Hematopoietic multipotent progenitor cell treated with erythropoietin and hydrocortisone succinate and interleukin-3 and kit ligand, for 4 days (in vitro differentiated cells): ENCODE measurements at regions not wholly inside any gene's neighbourhood (a gene's known extent, or its start where the extent isn't known, plus 50 kb on each side); places are given as distances from the start of the nearest gene placed in this dataset.
"Not testable (repeated sequence)": the region's sequence is repeated elsewhere in the genome, so short reads cannot be mapped to it uniquely, and the experiment has no call there.

Source experiments
- DNase-seq: peaks from one replicate; pipeline ENCODE4 v3.0.0-alpha.2; 2015

DNA sequence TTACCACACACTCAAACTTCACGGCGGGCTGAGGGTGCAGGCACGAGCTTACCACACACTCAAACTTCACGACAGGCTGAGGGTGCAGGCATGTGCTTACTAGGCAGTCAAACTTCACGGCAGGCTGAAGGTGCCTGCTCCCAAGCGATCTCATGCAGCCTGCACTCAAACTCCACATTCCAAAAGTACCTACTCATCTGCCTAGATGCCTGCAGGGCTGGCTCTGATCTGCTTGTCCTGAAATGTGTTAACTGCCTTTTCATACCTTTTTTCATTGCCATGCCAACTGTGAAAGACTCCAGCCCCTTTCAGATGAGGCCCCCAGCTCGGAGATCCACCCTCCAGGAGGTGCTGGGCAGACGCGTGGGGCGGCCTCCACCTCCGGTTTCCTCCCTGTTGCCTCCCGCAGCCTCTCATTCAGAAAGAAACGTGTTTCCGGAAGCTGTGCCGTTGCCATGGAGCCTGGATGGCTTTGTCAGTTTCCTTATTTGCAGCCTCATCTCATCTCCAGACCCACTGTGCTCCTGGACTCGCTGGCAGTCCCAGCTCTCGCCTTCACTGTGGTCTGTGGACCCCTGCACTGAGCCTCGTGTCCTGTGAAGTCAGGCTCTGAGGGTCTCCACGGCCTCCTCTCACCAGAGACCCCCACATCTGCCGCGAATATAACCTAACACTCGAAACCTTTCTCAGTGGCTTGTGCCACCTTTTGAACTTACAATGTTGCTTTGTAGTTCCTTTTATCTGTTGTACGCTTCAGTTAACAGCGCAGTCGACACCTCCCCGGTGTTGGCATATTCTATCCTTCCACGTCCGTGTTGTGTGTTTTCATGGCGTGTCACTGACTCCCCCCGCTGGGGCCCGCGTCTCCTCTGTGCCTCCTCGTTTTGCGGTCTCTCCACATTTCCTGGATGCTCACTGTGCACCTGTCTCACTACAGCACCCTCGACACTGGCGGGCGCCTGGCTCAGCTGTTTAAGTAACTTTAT is 106.1 kb upstream of the ALKAL2 start:
- DNase-seq = peak; percentile 54

DNA sequence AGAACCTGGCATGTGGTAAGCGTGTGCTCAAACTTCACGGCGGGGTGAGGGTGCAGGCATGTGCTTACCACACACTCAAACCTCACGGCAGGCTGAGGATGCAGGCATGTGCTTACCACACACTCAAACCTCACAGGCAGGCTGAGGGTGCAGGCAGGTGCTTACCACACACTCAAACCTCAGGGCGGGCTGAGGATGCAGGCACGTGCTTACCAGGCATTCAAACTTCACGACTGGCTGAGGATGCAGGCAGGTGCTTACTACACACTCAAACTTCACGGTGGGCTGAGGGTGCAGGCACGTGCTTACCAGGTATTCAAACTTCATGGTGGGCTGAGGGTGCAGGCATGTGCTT is 105.0 kb upstream of the ALKAL2 start:
- no peak for DNase-seq

- DNase-seq = no peak
Measured at GRCh38 chr2:392181-392925, 104.5 kb upstream of the ALKAL2 start.

DNA sequence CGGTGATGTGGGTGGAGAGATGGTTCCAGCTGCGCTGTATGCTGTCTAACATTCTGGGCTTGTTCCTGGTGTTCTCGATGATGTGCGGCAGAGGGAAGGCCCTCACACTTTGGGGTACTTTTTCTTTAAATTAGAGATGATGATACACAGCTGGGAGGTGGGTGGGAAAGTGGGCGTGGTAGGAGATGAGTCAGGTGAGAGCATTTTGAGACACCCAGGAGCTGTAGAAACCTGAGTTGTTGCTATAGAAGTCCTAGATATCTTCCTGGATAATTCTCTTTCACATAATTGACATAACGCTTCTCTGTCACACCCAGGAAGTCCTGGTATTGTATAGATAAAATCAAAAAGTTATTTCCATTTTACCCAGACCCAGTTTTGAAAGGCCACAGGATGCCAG is 103.8 kb upstream of the ALKAL2 start:
- DNase-seq = no peak

DNA sequence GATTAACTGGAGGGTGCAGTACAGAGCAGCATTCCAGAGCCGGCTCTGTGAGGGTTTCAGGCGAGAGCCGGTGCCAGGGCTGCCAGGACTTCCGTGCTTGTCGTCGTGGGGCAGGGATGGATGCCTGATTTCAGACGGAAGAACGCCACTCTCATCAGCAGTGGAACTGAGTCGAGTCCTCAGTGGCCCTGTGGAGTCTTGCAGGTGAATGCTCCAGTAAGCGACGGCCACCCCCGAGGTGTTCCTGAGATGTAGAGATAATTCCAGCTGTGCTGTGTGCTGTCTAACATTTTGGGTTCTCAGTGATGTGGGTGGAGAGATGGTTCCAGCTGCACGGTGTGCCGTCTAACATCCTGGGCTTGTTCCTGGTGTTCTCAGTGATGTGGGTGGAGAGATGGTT is 103.1 kb upstream of the ALKAL2 start:
- DNase-seq = no peak

DNA sequence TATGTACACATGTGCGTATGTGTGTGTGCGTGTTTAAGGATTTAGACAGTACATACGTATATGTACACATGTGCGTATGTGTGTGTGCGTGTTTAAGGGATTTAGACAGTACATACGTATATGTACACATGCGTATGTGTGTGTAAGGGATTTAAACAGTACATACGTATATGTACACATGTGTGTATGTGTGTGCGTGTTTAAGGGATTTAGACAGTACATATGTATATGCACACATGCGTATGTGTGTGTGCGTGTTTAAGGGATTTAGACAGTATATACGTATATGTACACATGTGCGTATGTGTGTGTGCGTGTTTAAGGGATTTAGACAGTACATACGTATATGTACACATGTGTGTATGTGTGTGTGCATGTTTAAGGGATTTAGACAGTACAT is 102.1 kb upstream of the ALKAL2 start:
- DNase-seq = not testable (repeated sequence)

DNA sequence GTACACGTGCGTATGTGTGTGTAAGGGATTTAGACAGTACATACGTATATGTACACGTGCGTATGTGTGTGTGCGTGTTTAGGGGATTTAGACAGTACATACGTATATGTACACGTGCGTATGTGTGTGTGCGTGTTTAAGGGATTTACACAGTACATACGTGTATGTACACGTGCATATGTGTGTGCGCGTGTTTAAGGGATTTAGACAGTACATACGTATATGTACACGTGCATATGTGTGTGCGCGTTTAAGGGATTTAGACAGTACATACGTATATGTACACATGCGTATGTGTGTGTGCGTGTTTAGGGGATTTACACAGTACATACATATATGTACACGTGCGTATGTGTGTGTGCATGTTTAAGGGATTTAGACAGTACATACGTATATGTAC is 100.9 kb upstream of the ALKAL2 start:
- not testable (repeated sequence) for DNase-seq

DNA sequence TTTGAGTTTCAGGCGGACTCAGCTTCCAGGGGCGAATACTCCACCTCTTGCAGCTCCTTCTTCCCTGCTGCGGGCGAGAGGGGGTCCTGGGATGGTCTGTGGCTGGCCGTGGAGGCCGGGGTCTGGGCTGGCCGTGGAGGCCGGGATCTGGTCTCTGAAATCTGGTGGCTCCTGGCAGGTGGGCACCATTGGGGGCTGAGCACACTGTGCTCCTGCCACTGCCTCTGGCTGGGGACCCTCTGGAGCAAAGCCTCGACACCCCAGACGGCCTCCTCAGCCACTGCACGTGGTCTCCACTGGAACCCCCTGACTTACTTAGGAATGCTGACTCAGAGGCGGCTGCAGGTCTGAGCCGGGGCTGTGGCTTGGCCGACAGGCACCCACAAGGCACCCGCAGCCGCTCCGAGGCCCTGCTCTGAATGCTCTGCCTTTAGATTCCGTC is 100.1 kb upstream of the ALKAL2 start:
- DNase-seq = no peak

DNA sequence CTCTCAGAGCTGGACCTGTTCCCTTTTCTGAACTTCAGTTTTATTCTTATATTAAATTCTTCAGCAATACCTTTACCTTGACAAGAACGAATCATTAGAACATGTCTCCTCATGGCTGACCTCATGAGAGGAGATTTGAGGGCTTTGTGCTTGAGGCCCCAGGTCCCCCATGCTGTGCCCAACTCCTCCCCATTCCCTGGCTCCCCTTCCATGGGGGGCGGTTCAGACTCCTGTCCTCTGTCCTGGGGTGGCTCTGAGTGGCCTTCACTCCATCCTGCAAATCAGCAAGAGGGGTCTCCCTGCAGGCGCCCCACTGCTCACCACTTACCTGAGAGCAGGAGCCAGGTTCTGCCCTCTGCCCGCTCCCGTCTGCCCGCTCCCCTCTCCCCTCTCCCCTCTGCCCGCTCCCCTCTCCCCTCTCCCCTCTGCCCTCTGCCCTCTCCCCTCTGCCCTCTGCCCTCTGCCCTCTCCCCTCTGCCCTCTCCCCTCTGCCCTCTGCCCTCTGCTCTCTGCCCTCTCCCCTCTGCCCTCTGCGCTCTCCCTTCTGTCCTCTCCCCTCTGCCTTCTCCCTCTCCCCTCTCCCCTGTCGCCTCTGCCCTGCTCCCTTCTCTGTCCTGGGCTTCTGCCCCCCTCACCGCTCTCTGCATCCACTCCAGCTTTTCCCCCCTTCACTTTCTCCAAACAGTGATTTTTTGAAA is 98.7 kb upstream of the ALKAL2 start:
- no peak for DNase-seq

DNA sequence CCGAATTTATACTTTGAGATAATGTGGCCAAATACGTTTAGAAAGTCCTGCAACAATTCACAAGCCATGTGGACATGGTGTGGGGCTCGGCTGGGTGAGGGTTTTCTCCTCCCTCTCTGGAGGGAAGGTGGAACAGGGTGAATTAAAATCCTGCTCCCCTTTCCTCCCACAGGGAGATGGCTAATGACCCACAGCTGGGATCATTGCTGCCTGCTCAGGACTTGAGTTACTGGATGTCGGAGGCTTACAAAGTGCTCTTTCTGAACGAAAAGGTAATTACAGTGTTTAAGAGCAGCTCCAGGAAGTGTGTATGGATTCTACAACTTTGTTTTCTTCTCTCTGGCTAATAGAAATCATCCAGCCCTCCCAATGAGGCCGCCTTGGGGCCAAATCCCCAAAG is 97.9 kb upstream of the ALKAL2 start:
- no peak for DNase-seq

DNA sequence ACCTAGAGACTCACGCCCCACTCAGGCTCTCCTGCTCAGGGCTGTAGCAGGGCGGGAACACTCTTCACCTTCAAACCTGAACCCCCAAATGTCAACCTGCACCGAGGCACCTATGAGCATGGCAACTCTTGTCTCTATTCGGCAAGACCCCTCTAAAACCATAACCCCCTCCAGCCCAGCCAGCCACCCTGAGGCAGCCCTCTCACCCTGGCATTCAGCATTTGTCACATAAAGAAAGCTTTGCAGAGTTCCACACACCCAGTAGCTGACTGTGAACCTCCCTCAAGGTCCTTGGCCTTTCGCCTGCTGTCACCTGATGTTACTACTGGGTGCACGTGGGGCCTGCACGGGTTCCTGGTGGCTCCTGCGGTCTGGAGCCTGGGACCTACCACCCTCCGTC is 97.2 kb upstream of the ALKAL2 start:
- DNase-seq = no peak

- DNase-seq = no peak
Measured at GRCh38 chr2:383888-384287, 96.0 kb upstream of the ALKAL2 start.

DNA sequence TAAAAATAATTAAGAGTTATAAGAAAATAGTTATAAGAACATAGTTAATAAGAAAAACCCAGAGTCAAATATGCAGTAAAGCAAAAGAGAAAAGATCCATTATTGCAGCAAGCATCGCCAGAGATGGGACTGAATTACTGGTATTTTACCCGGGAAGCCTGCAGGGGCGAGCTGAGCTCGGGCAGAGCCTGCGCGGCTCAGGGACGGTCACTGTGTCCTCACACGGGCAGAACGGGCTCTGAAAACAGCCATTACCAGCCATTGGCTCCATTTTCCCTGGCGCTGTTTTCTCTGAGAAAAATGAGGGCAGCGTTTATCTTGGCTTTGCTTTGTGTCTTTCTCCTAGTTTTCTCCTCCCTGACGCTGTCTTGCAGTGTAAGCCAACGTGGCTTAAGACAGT is 95.3 kb upstream of the ALKAL2 start:
- peak; percentile 16 for DNase-seq

DNA sequence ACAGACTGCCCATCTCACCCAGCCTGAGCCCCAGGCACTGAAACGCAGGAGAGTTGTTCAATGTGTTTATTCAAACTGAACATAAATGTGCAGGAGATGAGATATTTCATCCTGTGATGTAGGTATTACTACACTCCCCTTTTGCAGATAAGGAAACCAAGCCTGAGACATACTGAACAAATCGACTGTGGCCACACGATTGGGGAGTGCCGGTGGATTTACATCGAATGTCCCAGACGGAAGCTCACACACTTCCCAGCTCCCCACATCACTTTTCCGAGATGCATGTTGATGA is 94.8 kb upstream of the ALKAL2 start:
- DNase-seq = no peak

DNA sequence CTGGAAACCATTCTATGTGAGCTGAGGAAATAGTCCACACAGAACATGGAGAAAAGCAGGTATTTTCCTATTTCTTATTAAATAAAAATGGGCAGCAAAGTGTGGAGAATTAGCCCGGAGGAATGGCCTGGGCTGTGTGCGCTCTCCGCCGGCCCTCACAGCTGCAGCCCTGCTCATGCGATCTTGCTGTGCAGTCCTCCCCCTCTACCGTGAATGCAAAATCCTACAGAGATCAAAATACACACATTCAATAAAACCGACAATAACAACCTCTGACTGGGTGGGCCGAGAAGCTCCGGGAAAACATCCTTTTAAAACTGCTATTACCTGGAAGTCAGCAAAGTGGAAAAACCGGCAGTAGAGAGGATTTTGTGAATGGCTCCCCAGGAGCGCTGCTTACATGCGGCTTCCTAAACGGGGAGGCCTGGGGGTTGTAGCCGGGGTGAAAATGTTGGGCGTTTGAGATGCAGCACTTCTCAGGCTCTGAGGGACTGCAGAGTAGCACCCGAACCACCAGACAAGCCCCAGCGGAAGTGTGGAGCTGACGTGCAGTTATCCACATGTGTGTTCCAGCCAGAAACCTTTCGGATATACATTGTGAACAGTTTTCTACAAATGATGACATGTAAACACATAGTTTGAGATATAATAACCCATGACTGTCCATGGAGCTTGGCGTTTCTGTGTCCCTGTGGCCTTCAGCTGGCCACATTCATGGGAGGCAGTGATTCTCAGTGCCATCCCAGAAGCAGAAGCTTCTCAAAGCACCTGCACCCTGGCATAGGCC is 94.2 kb upstream of the ALKAL2 start:
- DNase-seq = no peak

- no peak for DNase-seq
Measured at GRCh38 chr2:381181-381580, 93.3 kb upstream of the ALKAL2 start.

DNA sequence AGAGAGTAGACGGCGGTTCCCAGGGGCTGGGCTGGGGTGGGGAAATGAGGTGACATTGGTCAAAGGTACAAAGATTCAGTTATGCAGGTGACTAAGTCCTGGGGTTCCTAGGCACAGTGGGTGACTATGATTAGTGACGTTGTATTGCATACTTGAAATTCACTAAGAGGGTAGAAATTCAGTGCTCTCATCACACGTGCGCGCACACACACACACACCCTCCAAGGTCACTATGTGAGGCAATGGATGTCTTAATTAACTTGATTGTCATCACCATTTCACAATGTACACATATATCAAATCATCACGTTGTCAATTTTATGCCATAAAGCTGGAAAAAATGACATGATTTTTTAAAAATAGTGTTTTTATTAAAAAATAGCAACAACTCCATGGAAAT is 92.9 kb upstream of the ALKAL2 start:
- DNase-seq = no peak

DNA sequence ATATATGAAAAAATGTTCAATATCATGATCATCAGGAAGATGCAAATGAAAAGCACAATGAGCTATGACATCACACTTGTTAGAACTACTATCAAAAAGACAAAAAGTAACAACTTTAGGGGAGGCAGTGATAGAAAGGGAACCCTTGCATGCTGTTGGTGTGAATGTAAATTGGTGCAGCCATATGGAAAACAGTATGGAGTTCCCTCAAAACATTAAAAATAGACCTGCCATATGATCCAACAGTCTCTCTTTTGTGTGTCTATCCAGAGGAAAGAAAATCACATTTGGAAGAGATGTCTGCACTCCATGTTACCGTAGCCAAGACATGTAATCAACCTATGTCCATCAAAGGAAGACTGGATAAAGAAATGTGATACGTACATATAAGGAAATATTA is 92.3 kb upstream of the ALKAL2 start:
- no peak for DNase-seq

GRCh38 chr2:379778-380177 is 91.9 kb upstream of the ALKAL2 start:
- DNase-seq = no peak

DNA sequence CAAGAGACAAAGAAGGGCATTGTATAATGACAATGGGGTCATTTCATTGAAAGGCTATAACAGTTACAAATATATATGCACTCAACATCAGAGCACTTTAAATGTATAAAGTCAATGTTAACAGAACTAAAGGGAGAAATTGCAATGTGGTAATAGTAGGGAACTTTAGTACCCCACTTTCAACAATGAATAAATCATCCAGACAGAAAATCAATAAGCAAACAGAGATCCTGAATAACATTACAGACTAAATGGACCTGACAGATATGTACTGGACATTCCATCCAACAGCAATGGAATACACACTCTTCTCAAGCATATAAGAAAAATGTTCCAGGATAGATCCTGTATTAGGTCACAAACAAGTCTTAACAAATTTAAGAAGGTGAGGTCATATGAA is 90.5 kb upstream of the ALKAL2 start:
- DNase-seq = no peak

DNA sequence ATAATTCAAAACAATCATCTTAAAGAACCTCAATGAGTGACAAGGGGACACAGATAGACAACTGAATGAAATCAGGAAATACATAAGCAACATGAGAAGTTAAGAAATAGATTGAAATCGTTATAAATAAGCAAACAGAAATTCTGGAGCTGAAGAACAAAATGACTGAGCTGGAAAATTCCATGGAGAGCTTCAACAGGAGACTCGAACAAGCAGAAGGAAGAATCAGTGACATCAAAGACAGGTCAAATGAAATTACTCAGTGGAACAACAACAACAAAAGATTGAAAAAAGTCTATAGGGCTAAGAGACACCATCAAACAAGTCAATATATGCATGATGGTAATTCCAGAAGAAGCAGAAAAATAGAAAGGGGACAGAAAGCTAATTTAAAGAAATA is 89.5 kb upstream of the ALKAL2 start:
- no peak for DNase-seq

- no peak for DNase-seq
Measured at GRCh38 chr2:375956-376307, 88.0 kb upstream of the ALKAL2 start.
